HEK293 (cell line): ENCODE measurements at regions not wholly inside any gene's neighbourhood (a gene's known extent, or its start where the extent isn't known, plus 50 kb on each side); places are given as distances from the start of the nearest gene placed in this dataset.

Experiments
- CTCF ChIP-seq: fragments of 450-650 bp; formaldehyde crosslinking; IDR thresholded peaks from 2 replicates; pipeline ENCODE4 v1.5.1; 2016; ENCODE audit warnings: missing biosample characterization, missing genetic modification characterization
- KLF1 ChIP-seq: fragments of 450-650 bp; formaldehyde crosslinking; IDR thresholded peaks from 2 replicates; pipeline ENCODE4 v1.5.1; 2016; ENCODE audit warnings: missing biosample characterization, missing genetic modification characterization
- PRDM10 ChIP-seq: fragments of 450-650 bp; formaldehyde crosslinking; IDR thresholded peaks from 2 replicates; pipeline ENCODE4 v1.5.1; 2016; ENCODE audit warnings: missing biosample characterization, missing genetic modification characterization
- ZNF221 ChIP-seq: fragments of 450-650 bp; formaldehyde crosslinking; IDR thresholded peaks from 2 replicates; pipeline ENCODE4 v1.5.1; 2017; ENCODE audit warnings: missing biosample characterization, missing genetic modification characterization, borderline replicate concordance
- ZNF701 ChIP-seq: fragments of 450-650 bp; formaldehyde crosslinking; IDR thresholded peaks from 2 replicates; pipeline ENCODE4 v1.5.1; 2016; ENCODE audit warnings: missing biosample characterization, missing genetic modification characterization
- ZNF704 ChIP-seq: fragments of 450-650 bp; formaldehyde crosslinking; IDR thresholded peaks from 2 replicates; pipeline ENCODE4 v1.5.1; 2016; ENCODE audit warnings: missing biosample characterization, missing genetic modification characterization

GRCh38 chr7:121796936-121797656, 75.9 kb upstream of the PTPRZ1 start:
- no peak for TF ChIP-seq CTCF (tag by site-specific recombination)
- TF ChIP-seq ZNF704 (tag by site-specific recombination), result no peak
- no peak for TF ChIP-seq ZNF701 (tag by site-specific recombination)
- no peak for TF ChIP-seq ZNF221 (tag by site-specific recombination)
- no peak for TF ChIP-seq KLF1 (tag by site-specific recombination)
- no peak for TF ChIP-seq PRDM10 (tag by site-specific recombination)
